H9 (cell line): ENCODE measurements at regions not wholly inside any gene's neighbourhood (a gene's known extent, or its start where the extent isn't known, plus 50 kb on each side); places are given as distances from the start of the nearest gene placed in this dataset.

ENCODE experiments used
- DNase-seq: peaks from one replicate; pipeline ENCODE4 v3.0.0-alpha.2; 2017
- H2AFZ ChIP-seq: one replicate; pipeline ENCODE4 v1.6.1; 2013; ENCODE audit warnings: mild to moderate bottlenecking, low read length, control low read depth, moderate library complexity
- H2AK5ac ChIP-seq: 2 replicates; pipeline ENCODE4 v1.6.1; 2013; ENCODE audit warnings: low read length, control low read depth, mixed read lengths; ENCODE audit not compliant: insufficient read length
- H2BK120ac ChIP-seq: one replicate; pipeline ENCODE4 v1.6.1; 2013; ENCODE audit warnings: low read depth, mild to moderate bottlenecking, low read length, control low read depth, inconsistent platforms; ENCODE audit not compliant: poor library complexity, severe bottlenecking
- H2BK12ac ChIP-seq: 2 replicates; pipeline ENCODE4 v1.6.1; 2013; ENCODE audit warnings: low read length, control low read depth, mixed read lengths, low read depth; ENCODE audit not compliant: insufficient read length
- H2BK15ac ChIP-seq: 2 replicates; pipeline ENCODE4 v1.6.1; 2013; ENCODE audit warnings: low read depth, low read length, control low read depth
- H2BK20ac ChIP-seq: one replicate; pipeline ENCODE4 v1.6.1; 2013; ENCODE audit warnings: low read depth, mild to moderate bottlenecking, low read length, control low read depth, inconsistent platforms; ENCODE audit not compliant: poor library complexity, severe bottlenecking
- H2BK5ac ChIP-seq: 2 replicates; pipeline ENCODE4 v1.6.1; 2013; ENCODE audit warnings: low read length, control low read depth, mixed read lengths; ENCODE audit not compliant: insufficient read length
- H3K14ac ChIP-seq: 2 replicates; pipeline ENCODE4 v1.6.1; 2013; ENCODE audit warnings: low read length, control low read depth; ENCODE audit not compliant: insufficient read depth
- H3K18ac ChIP-seq: 2 replicates; pipeline ENCODE4 v1.6.1; 2013; ENCODE audit warnings: low read depth, mild to moderate bottlenecking, mixed read lengths, low read length, control low read depth; ENCODE audit not compliant: insufficient read length
- H3K23ac ChIP-seq: 2 replicates; pipeline ENCODE4 v1.6.1; 2013; ENCODE audit warnings: low read length, control low read depth, mixed read lengths, low read depth; ENCODE audit not compliant: insufficient read length
- H3K23me2 ChIP-seq: 2 replicates; pipeline ENCODE4 v1.6.1; 2013; ENCODE audit warnings: low read depth, mild to moderate bottlenecking, mixed read lengths, low read length, control low read depth; ENCODE audit not compliant: insufficient read length, poor library complexity, severe bottlenecking
- H3K27ac ChIP-seq: 2 replicates; pipeline ENCODE4 v1.5.1; 2013; ENCODE audit warnings: low read length, control low read depth, mixed read lengths, low read depth; ENCODE audit not compliant: insufficient read length
- H3K27me3 ChIP-seq: 2 replicates; pipeline ENCODE4 v1.6.1; 2013; ENCODE audit warnings: low read length, control low read depth, inconsistent platforms; ENCODE audit not compliant: insufficient read depth
- H3K4ac ChIP-seq: 2 replicates; pipeline ENCODE4 v1.6.1; 2013; ENCODE audit warnings: low read depth, mild to moderate bottlenecking, control low read depth, inconsistent platforms, low read length, moderate library complexity
- H3K4me1 ChIP-seq: 2 replicates; pipeline ENCODE4 v1.6.1; 2013; ENCODE audit warnings: low read length, control low read depth, inconsistent platforms; ENCODE audit not compliant: insufficient read depth
- H3K4me2 ChIP-seq: 2 replicates; pipeline ENCODE4 v1.6.1; 2013; ENCODE audit warnings: low read length, control low read depth, mixed read lengths; ENCODE audit not compliant: insufficient read length, insufficient read depth
- H3K56ac ChIP-seq: 2 replicates; pipeline ENCODE4 v1.6.1; 2013; ENCODE audit warnings: low read depth, mild to moderate bottlenecking, mixed read lengths, low read length, control low read depth; ENCODE audit not compliant: insufficient read length
- H3K79me1 ChIP-seq: 2 replicates; pipeline ENCODE4 v1.6.1; 2013; ENCODE audit warnings: low read depth, mild to moderate bottlenecking, moderate library complexity, low read length, control low read depth, inconsistent platforms; ENCODE audit not compliant: insufficient read depth, poor library complexity, severe bottlenecking
- H3K79me2 ChIP-seq: 2 replicates; pipeline ENCODE4 v1.6.1; 2013; ENCODE audit warnings: low read length, control low read depth, inconsistent platforms; ENCODE audit not compliant: insufficient read depth
- H3K9ac ChIP-seq: 2 replicates; pipeline ENCODE4 v1.6.1; 2013; ENCODE audit warnings: low read length, control low read depth, mixed read lengths; ENCODE audit not compliant: insufficient read length; ENCODE audit errors: extremely low read depth
- H3K9me3 ChIP-seq: one replicate; pipeline ENCODE4 v1.6.1; 2013; ENCODE audit warnings: low read depth, low read length, inconsistent platforms; ENCODE audit not compliant: control insufficient read depth
- H3T11ph ChIP-seq: one replicate; pipeline ENCODE4 v1.6.1; 2013; ENCODE audit warnings: mild to moderate bottlenecking, low read length, control low read depth, inconsistent platforms
- H4K20me1 ChIP-seq: one replicate; pipeline ENCODE4 v1.6.1; 2013; ENCODE audit not compliant: control insufficient read depth, insufficient read length, insufficient read depth
- H4K5ac ChIP-seq: 2 replicates; pipeline ENCODE4 v1.6.1; 2013; ENCODE audit warnings: low read depth, mild to moderate bottlenecking, mixed read lengths, low read length, control low read depth; ENCODE audit not compliant: insufficient read length
- H4K8ac ChIP-seq: replicated peaks from 2 replicates; pipeline ENCODE4 v1.6.1; 2013; ENCODE audit warnings: low read length, control low read depth, mixed read lengths, low read depth; ENCODE audit not compliant: insufficient read length
- H4K91ac ChIP-seq: 2 replicates; pipeline ENCODE4 v1.6.1; 2013; ENCODE audit warnings: low read depth, mild to moderate bottlenecking, moderate library complexity, mixed read lengths, low read length, control low read depth; ENCODE audit not compliant: insufficient read length
- H3K27ac Mint-ChIP-seq, 3 experiments: 2 replicates in 2 of 3; 3 replicates in 1 of 3; pipeline ENCODE4 v1.8.0; 2020 to 2021; ENCODE audit warnings: mixed read lengths in 3 of 3, mild to moderate bottlenecking in 1 of 3, moderate library complexity in 1 of 3
- H3K27me3 Mint-ChIP-seq: 2 replicates; pipeline ENCODE4 v1.8.0; 2021; ENCODE audit warnings: low read depth, mild to moderate bottlenecking, moderate library complexity, mixed read lengths
- H3K36me3 Mint-ChIP-seq, 3 experiments: 2 replicates in 2 of 3; 3 replicates in 1 of 3; pipeline ENCODE4 v1.8.0; 2020 to 2021; ENCODE audit warnings: low read depth in 3 of 3, mixed read lengths in 3 of 3; ENCODE audit not compliant: insufficient read depth in 1 of 3
- H3K4me1 Mint-ChIP-seq, 2 experiments: 2 replicates each; pipeline ENCODE4 v1.8.0; 2020; ENCODE audit warnings: mixed read lengths in 2 of 2
- H3K4me3 Mint-ChIP-seq, 2 experiments: 2 replicates in 1 of 2; 3 replicates in 1 of 2; pipeline ENCODE4 v1.8.0; 2020 to 2021; ENCODE audit warnings: mild to moderate bottlenecking in 2 of 2, mixed read lengths in 2 of 2, moderate library complexity in 1 of 2
- H3K9me3 Mint-ChIP-seq, 2 experiments: 2 replicates in 1 of 2; 3 replicates in 1 of 2; pipeline ENCODE4 v1.8.0; 2020; ENCODE audit warnings: mild to moderate bottlenecking in 2 of 2, mixed read lengths in 2 of 2, moderate library complexity in 1 of 2
- WGBS: extraction: QIAGEN DNeasy Blood & Tissue Kit; methylation state at CpG from one replicate; pipeline ENCODE4 v1.1.7; 2013; ENCODE audit warnings: missing lambda C conversion rate, low lambda C conversion rate, mixed read lengths; ENCODE audit not compliant: insufficient read length; ENCODE audit errors: extremely low coverage; 5-methylcytosine and 5-hydroxymethylcytosine counted together
- TF ChIP-seq, protein P1 (sequence below): fragments of 200-600 bp; sonication (generic); conservative IDR thresholded peaks from 3 replicates; pipeline ENCODE4 v1.8.0; 2021; ENCODE audit warnings: antibody characterized with exemption, mild to moderate bottlenecking

GRCh38 chr4:4770610-4771009, 88.9 kb upstream of the MSX1 start:
- no peaks in the 10 kb centered on the region for H3K79me1 ChIP-seq
- H2BK20ac ChIP-seq = no peak overlapping the region
- H3K27ac Mint-ChIP-seq = no peak overlapping the region
- H2BK5ac ChIP-seq = no peak overlapping the region
- no peak overlapping the region for H2BK15ac ChIP-seq
- H3K18ac ChIP-seq = no peak overlapping the region
- no peak for DNase-seq
- H3K27ac ChIP-seq = no peak overlapping the region
- no peak overlapping the region for H3K9ac ChIP-seq
- 100% methylated on average over 4 of the region's 8 CpGs for WGBS
- no peak overlapping the region for H3K4ac ChIP-seq
- H3K9me3 Mint-ChIP-seq = no peaks in the 10 kb centered on the region
- H3K4me1 ChIP-seq = no peaks in the 10 kb centered on the region
- H3K14ac ChIP-seq = no peak overlapping the region
- H3K4me2 ChIP-seq = no peak overlapping the region
- no peaks in the 10 kb centered on the region for H3K9me3 ChIP-seq
- H3K56ac ChIP-seq = no peak overlapping the region
- no peak overlapping the region for H4K5ac ChIP-seq
- no peak overlapping the region for H3K23ac ChIP-seq
- H3K36me3 Mint-ChIP-seq = no peaks in the 10 kb centered on the region; a peak in 1 of 7 replicates
- H2AK5ac ChIP-seq = no peak overlapping the region
- H4K8ac ChIP-seq = no peak overlapping the region
- no peak overlapping the region for H2AFZ ChIP-seq
- peaks cover 2% of the 10 kb centered on the region for H4K20me1 ChIP-seq
- H3K23me2 ChIP-seq = no peaks in the 10 kb centered on the region
- H3T11ph ChIP-seq = no peak overlapping the region
- H3K79me2 ChIP-seq = no peaks in the 10 kb centered on the region
- H3K27me3 Mint-ChIP-seq = peaks cover 24% of the 10 kb centered on the region
- no peak overlapping the region for H3K4me3 Mint-ChIP-seq
- no peak overlapping the region for H2BK120ac ChIP-seq
- no peak overlapping the region for H4K91ac ChIP-seq
- H3K27me3 ChIP-seq = no peaks in the 10 kb centered on the region
- TF ChIP-seq, protein P1, sequence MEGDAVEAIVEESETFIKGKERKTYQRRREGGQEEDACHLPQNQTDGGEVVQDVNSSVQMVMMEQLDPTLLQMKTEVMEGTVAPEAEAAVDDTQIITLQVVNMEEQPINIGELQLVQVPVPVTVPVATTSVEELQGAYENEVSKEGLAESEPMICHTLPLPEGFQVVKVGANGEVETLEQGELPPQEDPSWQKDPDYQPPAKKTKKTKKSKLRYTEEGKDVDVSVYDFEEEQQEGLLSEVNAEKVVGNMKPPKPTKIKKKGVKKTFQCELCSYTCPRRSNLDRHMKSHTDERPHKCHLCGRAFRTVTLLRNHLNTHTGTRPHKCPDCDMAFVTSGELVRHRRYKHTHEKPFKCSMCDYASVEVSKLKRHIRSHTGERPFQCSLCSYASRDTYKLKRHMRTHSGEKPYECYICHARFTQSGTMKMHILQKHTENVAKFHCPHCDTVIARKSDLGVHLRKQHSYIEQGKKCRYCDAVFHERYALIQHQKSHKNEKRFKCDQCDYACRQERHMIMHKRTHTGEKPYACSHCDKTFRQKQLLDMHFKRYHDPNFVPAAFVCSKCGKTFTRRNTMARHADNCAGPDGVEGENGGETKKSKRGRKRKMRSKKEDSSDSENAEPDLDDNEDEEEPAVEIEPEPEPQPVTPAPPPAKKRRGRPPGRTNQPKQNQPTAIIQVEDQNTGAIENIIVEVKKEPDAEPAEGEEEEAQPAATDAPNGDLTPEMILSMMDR = no peak
- H2BK12ac ChIP-seq = no peak overlapping the region
- H3K4me1 Mint-ChIP-seq = peaks cover 8 to 12% of the 10 kb centered on the region in 2 experiments
